ENCODE measurements at regions not wholly inside any gene's neighbourhood (a gene's known extent, or its start where the extent isn't known, plus 50 kb on each side); places are given as distances from the start of the nearest gene placed in this dataset.

- TF ChIP-seq CTCF (conservative IDR thresholded peaks at IDR 0.05; ENCODE audit: low read length) (no peak), EZH2phosphoT487 (IDR thresholded peaks at IDR 0.05; ENCODE audit: borderline replicate concordance) (no peak)
Observed at GRCh38 chr7:45391618-45392451, 182.3 kb upstream of the ADCY1 start.
